Renal pelvis (tissue), 1 donor: ENCODE measurements at regions not wholly inside any gene's neighbourhood (a gene's known extent, or its start where the extent isn't known, plus 50 kb on each side); places are given as distances from the start of the nearest gene placed in this dataset.

ENCODE experiments used
- DNase-seq: peaks from one replicate; pipeline ENCODE4 v3.0.0-alpha.2; 2013

- DNase-seq, result no peak
Observed at GRCh38 chr5:165094782-165095181, 1589.4 kb downstream of the MAT2B start.

- no peak for DNase-seq
Observed at GRCh38 chr5:165101709-165102108, 1596.3 kb downstream of the MAT2B start.

DNA sequence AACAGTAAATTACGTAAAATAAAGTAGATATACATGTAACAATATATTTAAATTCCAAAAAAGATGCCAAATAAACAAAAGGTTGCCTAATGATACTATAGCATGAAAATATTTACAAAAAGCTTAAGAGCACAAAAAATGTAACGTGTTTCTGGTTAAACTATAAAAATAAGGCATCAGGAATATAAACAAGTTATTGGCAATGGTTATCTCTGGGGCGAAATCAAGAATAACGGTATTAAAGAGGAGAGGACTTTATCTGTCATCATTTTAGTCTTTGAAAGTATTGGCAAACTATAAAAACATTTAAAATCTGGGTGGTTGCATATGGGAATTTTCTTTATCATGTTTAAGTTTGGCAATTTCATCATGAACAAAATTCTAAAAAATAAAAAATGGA is 1599.2 kb downstream of the MAT2B start:
- no peak for DNase-seq

DNA sequence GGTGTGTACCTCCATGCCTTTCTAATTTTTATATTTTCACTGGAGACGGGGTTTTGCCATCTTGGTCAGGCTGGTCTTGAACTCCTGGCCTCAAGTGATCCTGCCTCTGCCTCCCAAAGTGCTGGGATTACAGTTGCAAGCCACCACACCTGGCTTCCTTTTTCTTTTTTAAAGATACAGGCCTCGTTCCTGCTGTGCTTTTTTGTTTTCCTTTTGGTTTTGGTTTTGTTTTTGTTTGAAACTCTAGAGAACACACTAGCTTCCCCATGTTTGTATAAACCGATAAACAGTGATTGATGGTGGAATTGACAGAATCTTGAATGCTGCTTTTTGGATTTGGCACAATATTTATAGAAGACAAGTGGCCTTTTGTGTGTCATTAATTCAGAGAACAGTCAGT is 1603.4 kb downstream of the MAT2B start:
- DNase-seq, result no peak

- DNase-seq, result no peak
Observed at GRCh38 chr5:165119175-165119574, 1613.8 kb downstream of the MAT2B start.

DNA sequence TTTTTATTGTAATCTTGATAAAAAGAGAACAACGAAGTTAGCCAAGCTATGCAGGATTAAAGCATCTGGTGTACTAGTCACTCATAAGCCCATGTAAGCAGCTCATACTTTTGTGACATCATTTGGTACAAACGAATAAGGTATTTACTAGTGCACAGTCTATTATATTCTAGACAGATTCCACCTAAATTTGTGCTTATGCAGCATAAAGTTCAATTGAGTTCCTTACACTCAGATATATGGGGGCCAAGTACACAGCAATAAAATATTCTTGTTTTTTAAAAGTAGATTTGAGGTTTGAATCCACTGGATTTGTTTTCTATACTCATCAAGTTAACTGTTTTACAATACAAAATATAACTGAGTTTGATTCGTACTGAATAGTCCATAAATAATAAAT is 1621.2 kb downstream of the MAT2B start:
- no peak for DNase-seq

DNA sequence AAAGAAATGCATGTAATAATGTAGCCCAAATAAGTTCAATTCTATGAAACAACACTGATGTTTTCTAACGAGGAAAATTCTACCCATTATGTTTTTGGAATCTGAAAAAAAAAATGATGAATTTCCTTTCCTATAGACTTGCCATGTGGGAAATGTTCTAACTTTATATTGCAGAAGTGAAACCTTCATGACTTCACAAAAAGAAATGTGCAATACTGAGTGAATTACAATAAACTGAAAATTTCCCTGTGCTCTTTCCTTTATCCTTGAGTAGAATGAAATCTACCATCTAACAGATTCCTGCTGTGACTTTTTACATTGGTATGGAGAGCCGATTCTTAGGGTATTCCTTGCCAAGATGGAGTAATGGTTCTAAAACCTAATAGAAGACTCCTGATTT is 1622.5 kb downstream of the MAT2B start:
- no peak for DNase-seq

GRCh38 chr5:165130656-165131055 is 1625.2 kb downstream of the MAT2B start:
- no peak for DNase-seq

DNA sequence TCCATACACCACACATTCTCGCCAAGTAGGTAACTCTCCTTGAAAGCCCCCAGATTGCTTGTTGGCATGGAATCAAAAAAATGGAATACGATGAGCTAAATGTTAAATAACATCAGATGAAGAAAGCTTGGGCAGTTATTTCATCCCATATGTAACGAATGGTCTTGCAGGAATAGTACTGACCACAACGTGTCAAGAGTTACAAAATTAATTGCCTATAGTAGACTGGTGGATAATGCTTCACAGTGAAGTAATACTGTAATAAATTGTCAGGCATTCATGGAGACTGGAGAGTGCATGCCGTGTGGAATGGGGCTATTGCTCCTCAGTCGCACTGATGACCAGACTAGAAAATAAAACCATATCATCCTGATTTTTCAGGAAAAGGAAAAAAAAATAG is 1628.7 kb downstream of the MAT2B start:
- no peak for DNase-seq

DNA sequence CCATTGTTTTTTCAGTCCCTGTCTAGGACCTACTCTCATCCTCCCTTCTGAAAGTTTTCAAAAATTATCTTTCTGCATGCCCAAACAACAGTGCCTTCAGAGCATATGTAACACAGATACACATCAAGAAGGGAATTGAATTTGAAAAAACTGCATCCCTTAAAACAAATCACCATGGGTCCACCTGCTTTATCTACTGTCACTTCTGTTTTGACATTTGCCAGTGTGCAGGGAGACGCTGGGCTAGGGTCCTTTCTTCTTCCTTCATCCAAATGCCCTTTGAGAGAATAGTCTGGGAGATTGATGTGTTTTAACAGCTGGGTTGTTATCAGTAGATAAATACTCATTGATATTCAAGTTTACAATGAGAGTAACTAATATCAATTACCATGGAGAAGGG is 1630.1 kb downstream of the MAT2B start:
- no peak for DNase-seq

GRCh38 chr5:165137701-165138100 is 1632.3 kb downstream of the MAT2B start:
- DNase-seq, result no peak

GRCh38 chr5:165138236-165138635 is 1632.8 kb downstream of the MAT2B start:
- no peak for DNase-seq

GRCh38 chr5:165139262-165139661 is 1633.8 kb downstream of the MAT2B start:
- DNase-seq, result no peak

GRCh38 chr5:165139721-165140120 is 1634.3 kb downstream of the MAT2B start:
- no peak for DNase-seq

DNA sequence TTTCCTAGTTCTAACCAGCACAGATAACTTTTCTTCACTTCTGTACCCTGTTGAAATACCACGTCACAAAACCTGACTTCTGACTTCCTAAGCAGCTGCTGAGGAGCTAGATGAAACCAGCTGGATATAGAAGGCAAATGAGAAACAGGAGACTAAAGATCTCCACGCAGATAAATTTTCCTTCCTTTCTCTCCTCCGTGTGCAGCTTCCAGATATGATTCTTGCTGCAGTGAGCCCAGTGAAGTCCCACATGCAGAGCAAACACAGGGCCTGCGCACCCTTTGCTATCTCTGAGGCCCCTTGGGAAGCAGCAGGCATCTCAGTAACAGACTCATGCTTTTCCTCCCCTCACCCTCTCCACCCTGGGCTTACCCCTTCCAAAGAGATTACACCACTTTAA is 1638.3 kb downstream of the MAT2B start:
- DNase-seq, result no peak

DNA sequence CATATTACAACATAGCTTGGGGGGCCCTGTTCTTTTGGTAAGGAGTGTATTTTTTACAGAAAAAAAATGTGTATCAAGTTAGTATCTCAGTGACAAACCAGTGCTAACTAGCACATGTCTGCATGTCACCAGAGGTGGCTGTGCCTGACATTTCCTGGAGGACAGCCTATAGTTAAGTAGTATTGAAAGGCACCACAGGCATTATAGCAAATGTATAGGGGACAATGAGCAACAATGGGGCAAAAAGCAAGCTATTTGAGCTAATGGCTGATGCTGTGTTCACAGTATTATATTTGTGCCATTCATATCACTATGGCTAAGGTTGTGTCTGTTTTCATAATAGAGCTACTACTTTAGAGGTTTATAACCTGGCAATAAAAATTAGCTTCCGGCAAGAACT is 1644.0 kb downstream of the MAT2B start:
- no peak for DNase-seq

DNA sequence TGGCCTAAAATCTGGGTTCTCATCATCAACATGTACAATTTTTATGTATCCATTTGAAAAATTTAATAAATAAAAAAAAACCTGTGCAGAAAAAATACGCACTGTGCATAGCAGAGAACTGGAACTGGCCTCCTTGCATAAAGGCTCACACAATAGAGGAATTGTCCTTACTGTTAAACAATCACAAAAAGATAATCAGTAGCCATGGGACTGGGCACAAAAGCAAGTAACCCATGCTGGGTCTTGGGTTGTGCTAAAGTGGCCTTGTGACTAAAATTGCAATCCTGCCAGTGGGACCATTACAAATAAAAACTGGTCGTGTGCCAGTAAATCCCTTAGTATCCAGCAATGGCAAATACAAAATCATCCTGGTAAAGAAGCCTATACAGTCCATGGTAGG is 1646.6 kb downstream of the MAT2B start:
- no peak for DNase-seq

GRCh38 chr5:165157219-165157618 is 1651.8 kb downstream of the MAT2B start:
- no peak for DNase-seq

GRCh38 chr5:165161204-165161603 is 1655.8 kb downstream of the MAT2B start:
- DNase-seq, result no peak

DNA sequence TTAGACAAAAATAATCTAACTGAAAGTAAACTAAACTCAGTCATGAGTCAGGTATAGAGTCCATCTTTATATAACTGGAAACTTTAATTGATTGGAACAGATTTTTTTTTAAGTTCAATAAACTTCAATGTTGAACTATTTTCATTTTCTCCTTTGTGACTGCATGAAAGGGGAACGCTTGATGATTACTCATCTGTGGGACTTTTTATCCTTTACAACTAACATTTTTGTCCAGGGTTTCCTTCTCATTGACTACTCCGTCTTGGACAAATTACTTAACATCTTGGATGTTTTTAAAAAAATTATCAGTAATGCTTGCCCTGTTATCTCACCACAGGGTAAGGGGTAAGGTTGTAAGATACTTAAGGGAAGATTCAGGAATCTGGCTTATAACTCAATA is 1658.4 kb downstream of the MAT2B start:
- no peak for DNase-seq

GRCh38 chr5:165173651-165174050 is 1668.2 kb downstream of the MAT2B start:
- no peak for DNase-seq

GRCh38 chr5:165175041-165175440 is 1669.6 kb downstream of the MAT2B start:
- no peak for DNase-seq

DNA sequence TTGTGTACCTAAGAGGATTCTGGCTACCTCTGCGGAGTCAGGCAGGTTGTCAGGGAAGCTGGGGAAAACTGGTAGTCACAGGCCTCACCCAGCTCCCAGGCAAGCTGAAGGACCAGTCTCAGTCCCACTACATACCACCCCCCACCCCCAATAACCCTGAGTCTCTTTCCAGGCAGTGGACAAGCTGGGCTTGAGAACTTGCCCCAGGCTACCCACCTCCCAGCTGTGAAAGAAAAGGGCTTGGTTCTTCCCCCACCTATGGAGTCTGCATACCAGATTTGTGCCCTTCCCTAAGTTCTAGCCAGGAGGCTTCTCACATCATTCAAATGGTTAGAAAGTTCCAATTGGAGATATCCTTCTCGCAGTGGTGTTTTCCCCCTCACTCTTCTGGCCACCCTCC is 1678.8 kb downstream of the MAT2B start:
- DNase-seq, result no peak

GRCh38 chr5:165185716-165186115 is 1680.3 kb downstream of the MAT2B start:
- peak; percentile 10 for DNase-seq

GRCh38 chr5:165187815-165188214 is 1682.4 kb downstream of the MAT2B start:
- no peak for DNase-seq
